DMS114 treated with DMSO at 0.1 percent for 48 hours (cell line): ENCODE measurements at regions not wholly inside any gene's neighbourhood (a gene's known extent, or its start where the extent isn't known, plus 50 kb on each side); places are given as distances from the start of the nearest gene placed in this dataset.
"Not testable (repeated sequence)": the region's sequence is repeated elsewhere in the genome, so short reads cannot be mapped to it uniquely, and the experiment has no call there.

Experiments
- DNase-seq: peaks from one replicate; lab custom pipeline; 2025; ENCODE audit not compliant: unreplicated experiment; lab: John Stamatoyannopoulos, UW

GRCh38 chr17:20840987-20841865 is 201.6 kb downstream of the USP22 start:
- DNase-seq: not testable (repeated sequence)

- not testable (repeated sequence) for DNase-seq
Observed at GRCh38 chr17:20842012-20842411, 200.8 kb downstream of the USP22 start.

GRCh38 chr17:20843261-20843660 is 199.6 kb downstream of the USP22 start:
- not testable (repeated sequence) for DNase-seq

- DNase-seq: not testable (repeated sequence)
Observed at GRCh38 chr17:20843799-20844553, 198.8 kb downstream of the USP22 start.

GRCh38 chr17:20848869-20849443 is 193.9 kb downstream of the USP22 start:
- DNase-seq: not testable (repeated sequence)

- not testable (repeated sequence) for DNase-seq
Observed at GRCh38 chr17:20851591-20852238, 191.1 kb downstream of the USP22 start.

- DNase-seq: no peak
Observed at GRCh38 chr17:20852239-20852989, 190.4 kb downstream of the USP22 start.

- no peak for DNase-seq
Observed at GRCh38 chr17:20852990-20853370, 189.8 kb downstream of the USP22 start.

GRCh38 chr17:20855910-20856470 is 186.8 kb downstream of the USP22 start:
- not testable (repeated sequence) for DNase-seq

- not testable (repeated sequence) for DNase-seq
Observed at GRCh38 chr17:20866444-20867209, 176.2 kb downstream of the USP22 start.

- DNase-seq: not testable (repeated sequence)
Observed at GRCh38 chr17:20867436-20867937, 175.3 kb downstream of the USP22 start.

GRCh38 chr17:20867938-20868661 is 174.7 kb downstream of the USP22 start:
- not testable (repeated sequence) for DNase-seq

GRCh38 chr17:20868662-20869007 is 174.2 kb downstream of the USP22 start:
- not testable (repeated sequence) for DNase-seq

GRCh38 chr17:20873173-20873572 is 169.6 kb downstream of the USP22 start:
- DNase-seq: not testable (repeated sequence)

- DNase-seq: not testable (repeated sequence)
Observed at GRCh38 chr17:20873688-20874328, 169.0 kb downstream of the USP22 start.

GRCh38 chr17:20877384-20877783 is 165.4 kb downstream of the USP22 start:
- not testable (repeated sequence) for DNase-seq

GRCh38 chr17:20890338-20890737 is 152.5 kb downstream of the USP22 start:
- DNase-seq: no peak

- not testable (repeated sequence) for DNase-seq
Observed at GRCh38 chr17:20895426-20895825, 147.4 kb downstream of the USP22 start.
